ENCODE measurements at regions not wholly inside any gene's neighbourhood (a gene's known extent, or its start where the extent isn't known, plus 50 kb on each side); places are given as distances from the start of the nearest gene placed in this dataset.

- H2BK5ac ChIP-seq (ENCODE audit: low read depth, low read length, poor library complexity, severe bottlenecking): no peak overlapping the region
- ChIA-PET CTCF (interaction anchor here (0.5 kb wide), 1 partner anchor 19 kb away, joined by 3 read pairs; no protein-coding TSS in a partner anchor), POLR2A (ENCODE audit: unreplicated experiment) (no interaction called here)
- H3K27me3 ChIP-seq (ENCODE audit: control insufficient read depth, insufficient read depth, low read length): no peaks in the 10 kb centered on the region
- H3K79me1 ChIP-seq (ENCODE audit: low read depth in 1 of 2, low read length in 2 of 2): no peaks in the 10 kb centered on the region
- no peak for ATAC-seq (ENCODE audit: low read depth)
- TF ChIP-seq POLR2A (IDR thresholded peaks at IDR 0.05; ENCODE audit: low read depth, low read length) (no peak), FOS (IDR thresholded peaks at IDR 0.05; ENCODE audit: low read depth, low read length) (no peak), CTCF (conservative IDR thresholded peaks at IDR 0.05; ENCODE audit: low read depth, low read length) (no peak), RAD21 (IDR thresholded peaks at IDR 0.05; ENCODE audit: low read length) (no peak), BHLHE40 (IDR thresholded peaks at IDR 0.05; ENCODE audit: low read depth, low read length) (no peak), RFX5 (IDR thresholded peaks at IDR 0.05; ENCODE audit: low read depth, low read length) (no peak), CHD1 (IDR thresholded peaks at IDR 0.05; ENCODE audit: low read depth, low read length) (no peak), NFE2L2 (IDR thresholded peaks at IDR 0.05; ENCODE audit: low read depth, low read length) (no peak), MAFK (IDR thresholded peaks at IDR 0.05; ENCODE audit: low read depth, low read length) (no peak), RCOR1 (IDR thresholded peaks at IDR 0.05; ENCODE audit: insufficient replicate concordance, low read length) (no peak), CEBPB (IDR thresholded peaks at IDR 0.05; ENCODE audit: low read depth, low read length) (no peak)
- TF ChIP-seq, protein P1, sequence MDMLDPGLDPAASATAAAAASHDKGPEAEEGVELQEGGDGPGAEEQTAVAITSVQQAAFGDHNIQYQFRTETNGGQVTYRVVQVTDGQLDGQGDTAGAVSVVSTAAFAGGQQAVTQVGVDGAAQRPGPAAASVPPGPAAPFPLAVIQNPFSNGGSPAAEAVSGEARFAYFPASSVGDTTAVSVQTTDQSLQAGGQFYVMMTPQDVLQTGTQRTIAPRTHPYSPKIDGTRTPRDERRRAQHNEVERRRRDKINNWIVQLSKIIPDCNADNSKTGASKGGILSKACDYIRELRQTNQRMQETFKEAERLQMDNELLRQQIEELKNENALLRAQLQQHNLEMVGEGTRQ (IDR thresholded peaks at IDR 0.05; ENCODE audit: low read depth, low read length): no peak
- TF ChIP-seq, protein P2, sequence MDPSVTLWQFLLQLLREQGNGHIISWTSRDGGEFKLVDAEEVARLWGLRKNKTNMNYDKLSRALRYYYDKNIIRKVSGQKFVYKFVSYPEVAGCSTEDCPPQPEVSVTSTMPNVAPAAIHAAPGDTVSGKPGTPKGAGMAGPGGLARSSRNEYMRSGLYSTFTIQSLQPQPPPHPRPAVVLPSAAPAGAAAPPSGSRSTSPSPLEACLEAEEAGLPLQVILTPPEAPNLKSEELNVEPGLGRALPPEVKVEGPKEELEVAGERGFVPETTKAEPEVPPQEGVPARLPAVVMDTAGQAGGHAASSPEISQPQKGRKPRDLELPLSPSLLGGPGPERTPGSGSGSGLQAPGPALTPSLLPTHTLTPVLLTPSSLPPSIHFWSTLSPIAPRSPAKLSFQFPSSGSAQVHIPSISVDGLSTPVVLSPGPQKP (IDR thresholded peaks at IDR 0.05; ENCODE audit: borderline replicate concordance, low read depth, low read length): no peak
- no peak overlapping the region for H3K9ac ChIP-seq (ENCODE audit: low read depth, low read length)
- H2AK5ac ChIP-seq (ENCODE audit: low read depth, low read length): no peak overlapping the region
- no TSS peak for BruUV-seq (replicated peaks)
- no peak overlapping the region for H3K14ac ChIP-seq (replicated peaks; ENCODE audit: low read depth, low read length)
- H4K8ac ChIP-seq (ENCODE audit: low read depth in 2 of 2, low read length in 2 of 2): no peak overlapping the region
- no peak overlapping the region for H2BK15ac ChIP-seq (ENCODE audit: low read depth, low read length)
- H3K9me3 ChIP-seq (ENCODE audit: control insufficient read depth, insufficient read depth, low read length): peaks cover 63% of the 10 kb centered on the region
- no peak overlapping the region for H3K4ac ChIP-seq (ENCODE audit: low read depth, low read length)
- no peak overlapping the region for H3K23ac ChIP-seq (ENCODE audit: low read depth, low read length)
- dilution Hi-C loops (cut with HindIII; ENCODE audit: low sequenced_read_pairs, unreplicated experiment) (no loop called here), intact Hi-C loops (cut with micrococcal nuclease) (no loop called here), in situ Hi-C loops (cut with MboI; ENCODE audit: low sequenced_read_pairs) (no loop called here)
- no peaks in the 10 kb centered on the region for H3K4me1 ChIP-seq (ENCODE audit: control insufficient read depth, insufficient read depth, low read length)
- H3K36me3 ChIP-seq (ENCODE audit: control insufficient read depth, insufficient read depth, low read length): no peaks in the 10 kb centered on the region
- no peaks in the 10 kb centered on the region for H3K9me1 ChIP-seq (ENCODE audit: insufficient read depth, low read length)
- no peaks in the 10 kb centered on the region for H4K20me1 ChIP-seq (ENCODE audit: insufficient read depth, low read length)
- H2AK9ac ChIP-seq (replicated peaks; ENCODE audit: low read depth, low read length, poor library complexity): no peak overlapping the region
- H2BK20ac ChIP-seq (ENCODE audit: low read depth, low read length): no peak overlapping the region
- H4K91ac ChIP-seq (ENCODE audit: insufficient read depth, low read depth, low read length): no peak overlapping the region
- no peak overlapping the region for H2BK120ac ChIP-seq (ENCODE audit: low read depth, low read length)
- H4K5ac ChIP-seq (ENCODE audit: low read depth, low read length): no peak overlapping the region
- no peak overlapping the region for H3K4me3 ChIP-seq (ENCODE audit: insufficient read depth, low read depth, low read length)
- H3K56ac ChIP-seq (ENCODE audit: extremely low read depth, insufficient read depth, low read length): no peak overlapping the region
- H3K4me2 ChIP-seq (ENCODE audit: low read depth, low read length): no peak overlapping the region
- H3K27ac ChIP-seq (ENCODE audit: insufficient read depth, low read length): no peak overlapping the region
- H2AFZ ChIP-seq (replicated peaks; ENCODE audit: low read length, poor library complexity): no peak overlapping the region
- no peak for DNase-seq
- 50% methylated on average over 1 of the region's 12 CpGs; no CpG with 5 or more reads in 1 of the 2 experiments for WGBS, 2 experiments (ENCODE audit: extremely low coverage in 2 of 2, insufficient read length in 1 of 2)
- H3K18ac ChIP-seq (ENCODE audit: low read depth, low read length): no peak overlapping the region
These were observed 816.8 kb downstream of the BRD1 start for GRCh38 chr22:49010901-49011300.

All from IMR-90 (cell line).